Spleen (tissue), 7 donors: ENCODE measurements at regions not wholly inside any gene's neighbourhood (a gene's known extent, or its start where the extent isn't known, plus 50 kb on each side); places are given as distances from the start of the nearest gene placed in this dataset.

Experiments
- CTCF ChIP-seq, 11 experiments: fragments of 200-600 bp in 7 of 11; fragments of 450-650 bp in 4 of 11; sonication (generic) in 4 of 11; IDR thresholded peaks in 8 of 11; conservative IDR thresholded peaks in 3 of 11; 1 replicate in 7 of 11; 2 replicates in 4 of 11; pipeline versions ENCODE4 v1.4.0 to v1.8.0; 2016 to 2021; ENCODE audit warnings: antibody characterized with exemption in 11 of 11, inconsistent platforms in 4 of 11, mild to moderate bottlenecking in 1 of 11
- POLR2AphosphoS5 ChIP-seq, 3 donors: sonication (generic); formaldehyde crosslinking; IDR thresholded peaks; one replicate each; pipeline ENCODE4 v1.5.1; 2017; ENCODE audit warnings: antibody characterized with exemption in 3 of 3
- donor health status: DM: no; HTN: no; CAD: no; lungs with moderate emphysema.
- donor health status: DM: no; HTN: no; CAD: no.
- donor health status: DM: no; HTN: no; CAD: no.

- TF ChIP-seq CTCF (IDR thresholded peaks at IDR 0.05 in 8 of 11, conservative IDR thresholded peaks at IDR 0.05 in 3 of 11) (no peak), POLR2AphosphoS5 (IDR thresholded peaks at IDR 0.05) (no peak)
Observed at GRCh38 chr11:109300211-109300610, 121.8 kb upstream of the C11orf87 start.
